Endothelial cell of umbilical vein (primary cell): ENCODE measurements at regions not wholly inside any gene's neighbourhood (a gene's known extent, or its start where the extent isn't known, plus 50 kb on each side); places are given as distances from the start of the nearest gene placed in this dataset.

Source experiments
- BruUV-seq: library from RNA; stranded (reverse); fragments of 400-500 nt; replicated peaks from 2 replicates; lab custom pipeline; 2021; lab: Mats Ljungman, UMichigan
- CTCF ChIA-PET: fragments of 300-600, 350-600 bp; sonication (Branson Sonifier 250); formaldehyde crosslinking; loops from one replicate; lab custom pipeline; 2021; ENCODE audit warnings: antibody characterized with exemption, inconsistent platforms; lab: Charles Lee
- POLR2A ChIA-PET: fragments of 300-600, 350-600 bp; sonication (Branson Sonifier 250); formaldehyde crosslinking; loops from one replicate; lab custom pipeline; 2021; ENCODE audit warnings: antibody characterized with exemption, inconsistent platforms; lab: Charles Lee
- DNase-seq: peaks from one replicate; pipeline ENCODE4 v3.0.0-alpha.2; 2011; ENCODE audit warnings: low read depth, low spot score
- FAIRE-seq: peaks from 2 replicates; lab custom pipeline; 2011; peaks lifted over from hg19 to GRCh38; lab: Jason Lieb, UNC
- H2AFZ ChIP-seq: 2 replicates; pipeline ENCODE4 v1.6.0; 2012; ENCODE audit warnings: low read depth, low read length, control low read depth, inconsistent platforms
- H3K27ac ChIP-seq: 2 replicates; pipeline ENCODE4 v1.5.1; 2011; ENCODE audit warnings: low read depth, mild to moderate bottlenecking, control low read depth, low read length, moderate library complexity; ENCODE audit not compliant: insufficient read depth
- H3K27me3 ChIP-seq, 2 experiments: 2 replicates each; pipeline versions ENCODE4 v1.6.0 to v1.6.1; 2011; ENCODE audit warnings: low read length in 2 of 2, mixed read lengths in 1 of 2; ENCODE audit not compliant: control insufficient read depth in 2 of 2, insufficient read depth in 2 of 2
- H3K36me3 ChIP-seq, 2 experiments: 2 replicates in 1 of 2; 3 replicates in 1 of 2; pipeline ENCODE4 v1.5.1; 2011; ENCODE audit warnings: low read length in 2 of 2, mild to moderate bottlenecking in 1 of 2, moderate library complexity in 1 of 2; ENCODE audit not compliant: control insufficient read depth in 2 of 2, insufficient read depth in 2 of 2; ENCODE audit errors: extremely low read depth in 1 of 2
- H3K4me1 ChIP-seq: 3 replicates; pipeline ENCODE4 v1.5.1; 2011; ENCODE audit warnings: mild to moderate bottlenecking, low read length; ENCODE audit not compliant: control insufficient read depth, insufficient read depth; ENCODE audit errors: extremely low read depth
- H3K4me2 ChIP-seq: 2 replicates; pipeline ENCODE4 v1.6.1; 2011; ENCODE audit warnings: low read length, control low read depth, mixed read lengths; ENCODE audit not compliant: insufficient read depth
- H3K4me3 ChIP-seq, 3 experiments: fragments of 200-600 bp in 1 of 3; sonication (generic), shearing (Covaris generic) in 1 of 3; replicated peaks in 1 of 3; 2 replicates each; pipeline ENCODE4 v1.5.1; 2011 to 2016; ENCODE audit warnings: control low read depth in 3 of 3, low read length in 3 of 3, mild to moderate bottlenecking in 2 of 3, inconsistent platforms in 1 of 3, low read depth in 1 of 3, moderate library complexity in 1 of 3; ENCODE audit not compliant: insufficient read depth in 1 of 3
- H3K79me2 ChIP-seq: 2 replicates; pipeline ENCODE4 v1.6.0; 2012; ENCODE audit warnings: low read length, inconsistent platforms; ENCODE audit not compliant: control insufficient read depth, insufficient read depth
- H3K9ac ChIP-seq: replicated peaks from 2 replicates; pipeline ENCODE3; 2011; ENCODE audit warnings: low read length, control low read depth; ENCODE audit not compliant: insufficient read depth; ENCODE audit errors: extremely low read depth
- H3K9me1 ChIP-seq: replicated peaks from 3 replicates; pipeline ENCODE4 v1.6.0; 2011; ENCODE audit warnings: mild to moderate bottlenecking, low read length; ENCODE audit not compliant: control insufficient read depth, insufficient read depth; ENCODE audit errors: extremely low read depth
- H3K9me3 ChIP-seq: replicated peaks from 2 replicates; pipeline ENCODE4 v1.5.1; 2012; ENCODE audit warnings: low read length, inconsistent platforms; ENCODE audit not compliant: control insufficient read depth, insufficient read depth
- H4K20me1 ChIP-seq: replicated peaks from 2 replicates; pipeline ENCODE3; 2011; ENCODE audit warnings: mild to moderate bottlenecking, low read length; ENCODE audit not compliant: control insufficient read depth, insufficient read depth; ENCODE audit errors: extremely low read depth
- CTCF ChIP-seq, 2 donors: IDR thresholded peaks; 1 replicate in 1 of 2; 2 replicates in 1 of 2; pipeline ENCODE4 v1.5.1; 2011; ENCODE audit warnings: low read length in 2 of 2, mild to moderate bottlenecking in 2 of 2, moderate library complexity in 2 of 2, control low read depth in 1 of 2, inconsistent platforms in 1 of 2, low read depth in 1 of 2; ENCODE audit not compliant: insufficient read depth in 1 of 2; ENCODE audit errors: extremely low read depth in 1 of 2
- EZH2 ChIP-seq: IDR thresholded peaks from 2 replicates; pipeline ENCODE4 v1.6.1; 2012; ENCODE audit warnings: borderline replicate concordance, low read depth, mild to moderate bottlenecking, moderate library complexity, low read length, inconsistent platforms; ENCODE audit not compliant: severe bottlenecking
- FOS ChIP-seq: IDR thresholded peaks from 2 replicates; pipeline ENCODE4 v1.6.1; 2011; ENCODE audit warnings: mild to moderate bottlenecking, low read length, moderate library complexity, borderline replicate concordance; ENCODE audit not compliant: insufficient read depth
- GATA2 ChIP-seq: IDR thresholded peaks from 2 replicates; pipeline ENCODE4 v1.7.0; 2011; ENCODE audit warnings: low read depth, mild to moderate bottlenecking, moderate library complexity, mixed read lengths, low read length; ENCODE audit not compliant: insufficient read length, insufficient read depth
- JUN ChIP-seq: IDR thresholded peaks from 2 replicates; pipeline ENCODE4 v1.6.1; 2011; ENCODE audit warnings: borderline replicate concordance, low read depth; ENCODE audit not compliant: insufficient read length, insufficient read depth
- MYC ChIP-seq: IDR thresholded peaks from one replicate; pipeline ENCODE4 v1.6.1; 2011; ENCODE audit warnings: mild to moderate bottlenecking, low read depth, low read length
- POLR2A ChIP-seq: IDR thresholded peaks from 2 replicates; pipeline ENCODE4 v1.6.1; 2012; ENCODE audit warnings: low read depth, mild to moderate bottlenecking, control low read depth, low read length
- POLR2AphosphoS5 ChIP-seq: IDR thresholded peaks from 2 replicates; pipeline ENCODE4 v1.6.1; 2012; ENCODE audit warnings: low read depth, mild to moderate bottlenecking, control low read depth, low read length, moderate library complexity; ENCODE audit not compliant: insufficient read depth
- dilution Hi-C: fragments of 300-500 bp; cut with MboI; formaldehyde crosslinking; loops from one replicate; pipeline ENCODE4 v1.15.0; 2019; ENCODE audit warnings: low sequenced_read_pairs; ENCODE audit not compliant: extremely low pct_ligation_motif_present
- intact Hi-C: fragments of 100-400 bp; cut with micrococcal nuclease; formaldehyde crosslinking; loops from one replicate; pipeline ENCODE4 v1.10.0; 2022
- TF ChIP-seq, protein P1 (sequence below): IDR thresholded peaks from 2 replicates; pipeline ENCODE4 v1.6.1; 2011; ENCODE audit not compliant: insufficient read depth, insufficient read length

DNA sequence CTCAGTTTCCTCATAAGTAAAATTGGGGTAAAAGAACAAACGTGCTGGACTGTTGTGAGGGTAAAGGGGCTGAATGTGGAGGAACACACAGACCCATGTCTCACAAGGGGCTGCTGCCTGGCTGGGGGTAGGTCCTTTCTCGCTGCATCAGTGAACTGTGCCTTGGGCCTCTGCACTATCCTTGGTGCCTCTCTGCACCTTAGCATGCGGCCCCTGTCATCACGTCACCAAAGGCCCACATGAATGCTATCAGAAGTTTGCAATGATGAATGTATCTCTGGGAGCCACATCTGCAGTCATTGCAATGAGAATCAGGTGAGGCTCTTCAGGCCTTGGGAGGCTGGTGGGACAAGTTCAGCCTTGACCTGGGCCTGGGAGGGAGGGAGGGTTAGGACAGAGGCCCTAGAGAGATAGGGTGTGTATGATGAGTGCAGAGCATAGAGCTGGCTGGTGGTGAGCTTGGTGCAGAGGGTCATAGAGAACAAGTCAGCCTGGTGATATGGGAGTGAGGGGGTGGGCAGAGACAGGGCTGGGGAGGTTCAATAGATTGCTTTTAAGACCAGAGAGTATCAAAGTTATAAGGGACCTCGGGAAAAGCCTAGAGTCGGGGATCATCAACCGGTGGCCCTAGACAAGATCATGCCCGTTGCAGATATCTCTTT lies 308.4 kb downstream of the RPS24 start:
- Histone ChIP-seq H2AFZ (no peak overlapping the region), H3K9ac (no peak overlapping the region), H3K27ac (no peak overlapping the region), H4K20me1 (no peaks in the 10 kb centered on the region), H3K9me1 (no peaks in the 10 kb centered on the region), H3K79me2 (no peaks in the 10 kb centered on the region), H3K36me3 (no peaks in the 10 kb centered on the region), H3K4me2 (no peak overlapping the region), H3K4me1 (peaks cover 2% of the 10 kb centered on the region), H3K4me3 (no peak overlapping the region), H3K9me3 (no peaks in the 10 kb centered on the region), H3K27me3 (peaks cover 0 to 5% of the 10 kb centered on the region in 2 experiments)
- CTCF ChIA-PET, result no interaction called here
- POLR2A ChIA-PET, result no interaction called here
- no TSS peak for BruUV-seq
- no peak for TF ChIP-seq GATA2
- TF ChIP-seq CTCF (IDR thresholded peaks at IDR 0.05; ENCODE audit: extremely low read depth in 1 of 2, insufficient read depth in 1 of 2, low read depth in 1 of 2, low read length in 2 of 2), result no peak
- TF ChIP-seq POLR2AphosphoS5, result no peak
- no peak for TF ChIP-seq EZH2
- TF ChIP-seq, protein P1, sequence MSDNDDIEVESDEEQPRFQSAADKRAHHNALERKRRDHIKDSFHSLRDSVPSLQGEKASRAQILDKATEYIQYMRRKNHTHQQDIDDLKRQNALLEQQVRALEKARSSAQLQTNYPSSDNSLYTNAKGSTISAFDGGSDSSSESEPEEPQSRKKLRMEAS, result no peak
- no peak for TF ChIP-seq POLR2A
- TF ChIP-seq FOS, result no peak
- no peak for TF ChIP-seq MYC
- TF ChIP-seq JUN, result no peak
- dilution Hi-C loops, result no loop called here
- DNase-seq (no peak), FAIRE-seq (no peak)
- intact Hi-C loops, result no loop called here
